Endothelial cell of umbilical vein (primary cell): ENCODE measurements at regions not wholly inside any gene's neighbourhood (a gene's known extent, or its start where the extent isn't known, plus 50 kb on each side); places are given as distances from the start of the nearest gene placed in this dataset.

ENCODE experiments used
- EZH2 ChIP-seq: IDR thresholded peaks from 2 replicates; pipeline ENCODE4 v1.6.1; 2012; ENCODE audit warnings: borderline replicate concordance, low read depth, mild to moderate bottlenecking, moderate library complexity, low read length, inconsistent platforms; ENCODE audit not compliant: severe bottlenecking
- FOS ChIP-seq: IDR thresholded peaks from 2 replicates; pipeline ENCODE4 v1.6.1; 2011; ENCODE audit warnings: mild to moderate bottlenecking, low read length, moderate library complexity, borderline replicate concordance; ENCODE audit not compliant: insufficient read depth
- JUN ChIP-seq: IDR thresholded peaks from 2 replicates; pipeline ENCODE4 v1.6.1; 2011; ENCODE audit warnings: borderline replicate concordance, low read depth; ENCODE audit not compliant: insufficient read length, insufficient read depth
- POLR2A ChIP-seq: IDR thresholded peaks from 2 replicates; pipeline ENCODE4 v1.6.1; 2012; ENCODE audit warnings: low read depth, mild to moderate bottlenecking, control low read depth, low read length
- POLR2AphosphoS5 ChIP-seq: IDR thresholded peaks from 2 replicates; pipeline ENCODE4 v1.6.1; 2012; ENCODE audit warnings: low read depth, mild to moderate bottlenecking, control low read depth, low read length, moderate library complexity; ENCODE audit not compliant: insufficient read depth
- TF ChIP-seq, protein P1 (sequence below), 2 donors: IDR thresholded peaks; 1 replicate in 1 of 2; 2 replicates in 1 of 2; pipeline ENCODE4 v1.5.1; 2011; ENCODE audit warnings: low read length in 2 of 2, mild to moderate bottlenecking in 2 of 2, moderate library complexity in 2 of 2, control low read depth in 1 of 2, inconsistent platforms in 1 of 2, low read depth in 1 of 2; ENCODE audit not compliant: insufficient read depth in 1 of 2; ENCODE audit errors: extremely low read depth in 1 of 2
- TF ChIP-seq, protein P2 (sequence below): IDR thresholded peaks from 2 replicates; pipeline ENCODE4 v1.6.1; 2011; ENCODE audit not compliant: insufficient read depth, insufficient read length

GRCh38 chr2:167721593-167721992 is 525.8 kb downstream of the STK39 start:
- TF ChIP-seq, protein P1, sequence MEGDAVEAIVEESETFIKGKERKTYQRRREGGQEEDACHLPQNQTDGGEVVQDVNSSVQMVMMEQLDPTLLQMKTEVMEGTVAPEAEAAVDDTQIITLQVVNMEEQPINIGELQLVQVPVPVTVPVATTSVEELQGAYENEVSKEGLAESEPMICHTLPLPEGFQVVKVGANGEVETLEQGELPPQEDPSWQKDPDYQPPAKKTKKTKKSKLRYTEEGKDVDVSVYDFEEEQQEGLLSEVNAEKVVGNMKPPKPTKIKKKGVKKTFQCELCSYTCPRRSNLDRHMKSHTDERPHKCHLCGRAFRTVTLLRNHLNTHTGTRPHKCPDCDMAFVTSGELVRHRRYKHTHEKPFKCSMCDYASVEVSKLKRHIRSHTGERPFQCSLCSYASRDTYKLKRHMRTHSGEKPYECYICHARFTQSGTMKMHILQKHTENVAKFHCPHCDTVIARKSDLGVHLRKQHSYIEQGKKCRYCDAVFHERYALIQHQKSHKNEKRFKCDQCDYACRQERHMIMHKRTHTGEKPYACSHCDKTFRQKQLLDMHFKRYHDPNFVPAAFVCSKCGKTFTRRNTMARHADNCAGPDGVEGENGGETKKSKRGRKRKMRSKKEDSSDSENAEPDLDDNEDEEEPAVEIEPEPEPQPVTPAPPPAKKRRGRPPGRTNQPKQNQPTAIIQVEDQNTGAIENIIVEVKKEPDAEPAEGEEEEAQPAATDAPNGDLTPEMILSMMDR (IDR thresholded peaks at IDR 0.05; ENCODE audit: extremely low read depth in 1 of 2, insufficient read depth in 1 of 2, low read depth in 1 of 2, low read length in 2 of 2), result no peak
- TF ChIP-seq, protein P2, sequence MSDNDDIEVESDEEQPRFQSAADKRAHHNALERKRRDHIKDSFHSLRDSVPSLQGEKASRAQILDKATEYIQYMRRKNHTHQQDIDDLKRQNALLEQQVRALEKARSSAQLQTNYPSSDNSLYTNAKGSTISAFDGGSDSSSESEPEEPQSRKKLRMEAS, result no peak
- TF ChIP-seq POLR2A (no peak), POLR2AphosphoS5 (no peak), FOS (no peak), EZH2 (no peak), JUN (no peak)
